ENCODE measurements at regions not wholly inside any gene's neighbourhood (a gene's known extent, or its start where the extent isn't known, plus 50 kb on each side); places are given as distances from the start of the nearest gene placed in this dataset.

DNA sequence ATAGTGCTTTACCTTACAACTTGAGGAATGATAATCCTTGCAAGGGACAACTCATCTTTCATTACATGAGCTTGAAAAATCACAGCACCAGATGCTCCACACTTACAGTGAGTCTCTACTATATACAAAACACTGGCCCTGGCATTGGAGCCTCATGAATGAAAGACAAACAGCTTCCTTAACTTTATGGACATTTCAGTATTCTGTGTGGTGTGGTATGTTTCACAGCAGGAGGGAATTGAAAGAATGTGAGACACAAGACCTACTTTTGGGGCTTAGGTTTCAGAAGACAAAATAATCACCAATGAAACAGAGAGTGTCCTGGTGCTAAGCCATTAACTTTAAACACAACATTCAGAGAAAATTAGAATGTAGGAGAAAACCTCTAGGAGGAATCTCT is 1249.6 kb downstream of the XPNPEP1 start:
- TF ChIP-seq EP300 (IDR thresholded peaks at IDR 0.05; ENCODE audit: borderline replicate concordance), result no peak
- TF ChIP-seq ZBTB7A (IDR thresholded peaks at IDR 0.05; ENCODE audit: low read depth), result no peak
- no peak for TF ChIP-seq RAD21 (IDR thresholded peaks at IDR 0.05; ENCODE audit: low read depth)
- TF ChIP-seq, protein P1, sequence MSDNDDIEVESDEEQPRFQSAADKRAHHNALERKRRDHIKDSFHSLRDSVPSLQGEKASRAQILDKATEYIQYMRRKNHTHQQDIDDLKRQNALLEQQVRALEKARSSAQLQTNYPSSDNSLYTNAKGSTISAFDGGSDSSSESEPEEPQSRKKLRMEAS (IDR thresholded peaks at IDR 0.05), result no peak
- TF ChIP-seq NFIC (IDR thresholded peaks at IDR 0.05), result no peak
- no peak for TF ChIP-seq EGR1 (IDR thresholded peaks at IDR 0.05)
- no peak for TF ChIP-seq FOXM1 (IDR thresholded peaks at IDR 0.05; ENCODE audit: borderline replicate concordance, low read depth)
- TF ChIP-seq TAF1 (IDR thresholded peaks at IDR 0.05; ENCODE audit: low read depth), result no peak
- TF ChIP-seq, protein P2, sequence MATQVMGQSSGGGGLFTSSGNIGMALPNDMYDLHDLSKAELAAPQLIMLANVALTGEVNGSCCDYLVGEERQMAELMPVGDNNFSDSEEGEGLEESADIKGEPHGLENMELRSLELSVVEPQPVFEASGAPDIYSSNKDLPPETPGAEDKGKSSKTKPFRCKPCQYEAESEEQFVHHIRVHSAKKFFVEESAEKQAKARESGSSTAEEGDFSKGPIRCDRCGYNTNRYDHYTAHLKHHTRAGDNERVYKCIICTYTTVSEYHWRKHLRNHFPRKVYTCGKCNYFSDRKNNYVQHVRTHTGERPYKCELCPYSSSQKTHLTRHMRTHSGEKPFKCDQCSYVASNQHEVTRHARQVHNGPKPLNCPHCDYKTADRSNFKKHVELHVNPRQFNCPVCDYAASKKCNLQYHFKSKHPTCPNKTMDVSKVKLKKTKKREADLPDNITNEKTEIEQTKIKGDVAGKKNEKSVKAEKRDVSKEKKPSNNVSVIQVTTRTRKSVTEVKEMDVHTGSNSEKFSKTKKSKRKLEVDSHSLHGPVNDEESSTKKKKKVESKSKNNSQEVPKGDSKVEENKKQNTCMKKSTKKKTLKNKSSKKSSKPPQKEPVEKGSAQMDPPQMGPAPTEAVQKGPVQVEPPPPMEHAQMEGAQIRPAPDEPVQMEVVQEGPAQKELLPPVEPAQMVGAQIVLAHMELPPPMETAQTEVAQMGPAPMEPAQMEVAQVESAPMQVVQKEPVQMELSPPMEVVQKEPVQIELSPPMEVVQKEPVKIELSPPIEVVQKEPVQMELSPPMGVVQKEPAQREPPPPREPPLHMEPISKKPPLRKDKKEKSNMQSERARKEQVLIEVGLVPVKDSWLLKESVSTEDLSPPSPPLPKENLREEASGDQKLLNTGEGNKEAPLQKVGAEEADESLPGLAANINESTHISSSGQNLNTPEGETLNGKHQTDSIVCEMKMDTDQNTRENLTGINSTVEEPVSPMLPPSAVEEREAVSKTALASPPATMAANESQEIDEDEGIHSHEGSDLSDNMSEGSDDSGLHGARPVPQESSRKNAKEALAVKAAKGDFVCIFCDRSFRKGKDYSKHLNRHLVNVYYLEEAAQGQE (IDR thresholded peaks at IDR 0.05; ENCODE audit: low read depth), result no peak
- TF ChIP-seq, protein P3, sequence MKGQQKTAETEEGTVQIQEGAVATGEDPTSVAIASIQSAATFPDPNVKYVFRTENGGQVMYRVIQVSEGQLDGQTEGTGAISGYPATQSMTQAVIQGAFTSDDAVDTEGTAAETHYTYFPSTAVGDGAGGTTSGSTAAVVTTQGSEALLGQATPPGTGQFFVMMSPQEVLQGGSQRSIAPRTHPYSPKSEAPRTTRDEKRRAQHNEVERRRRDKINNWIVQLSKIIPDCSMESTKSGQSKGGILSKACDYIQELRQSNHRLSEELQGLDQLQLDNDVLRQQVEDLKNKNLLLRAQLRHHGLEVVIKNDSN (IDR thresholded peaks at IDR 0.05), result no peak
- no peak for TF ChIP-seq TEAD4 (IDR thresholded peaks at IDR 0.05)
- no peak for TF ChIP-seq YY1 (IDR thresholded peaks at IDR 0.05; ENCODE audit: low read depth)

GRCh38 chr10:108663587-108663986 is 1259.7 kb downstream of the XPNPEP1 start:
- no peak for TF ChIP-seq CEBPB (IDR thresholded peaks at IDR 0.05)
- TF ChIP-seq TAF1 (IDR thresholded peaks at IDR 0.05; ENCODE audit: low read depth), result no peak
- no peak for TF ChIP-seq NFIC (IDR thresholded peaks at IDR 0.05)
- TF ChIP-seq CREB1 (IDR thresholded peaks at IDR 0.05; ENCODE audit: low read depth), result no peak
- TF ChIP-seq, protein P1 (IDR thresholded peaks at IDR 0.05), result no peak

DNA sequence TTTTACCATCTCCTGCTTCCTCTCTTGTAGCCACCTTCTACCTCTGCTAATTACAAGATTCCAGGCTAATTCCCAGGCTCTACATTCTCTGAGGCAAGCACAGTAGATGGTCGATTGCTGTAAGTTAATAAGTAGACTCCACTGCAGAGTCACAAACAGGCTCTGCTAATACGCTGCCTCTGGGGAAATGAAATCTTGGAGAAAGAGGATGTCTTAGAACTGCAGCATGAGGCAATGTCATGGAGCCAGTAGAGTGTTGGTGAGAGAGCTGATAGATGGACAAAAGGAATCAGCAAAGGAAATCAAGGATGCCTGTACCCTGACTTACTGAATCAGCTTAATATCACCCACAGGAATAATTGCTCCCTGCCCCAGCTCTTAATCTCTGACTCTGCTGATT is 1260.3 kb downstream of the XPNPEP1 start:
- TF ChIP-seq ZBTB7A (IDR thresholded peaks at IDR 0.05; ENCODE audit: low read depth) (no peak), EGR1 (IDR thresholded peaks at IDR 0.05) (no peak), FOXM1 (IDR thresholded peaks at IDR 0.05; ENCODE audit: borderline replicate concordance, low read depth) (no peak), RAD21 (IDR thresholded peaks at IDR 0.05; ENCODE audit: low read depth) (no peak), NFIC (IDR thresholded peaks at IDR 0.05) (no peak), TEAD4 (IDR thresholded peaks at IDR 0.05) (no peak), EP300 (IDR thresholded peaks at IDR 0.05; ENCODE audit: borderline replicate concordance) (no peak)
- TF ChIP-seq, protein P3 (IDR thresholded peaks at IDR 0.05), result no peak
- TF ChIP-seq, protein P1 (IDR thresholded peaks at IDR 0.05), result no peak
- TF ChIP-seq, protein P2 (IDR thresholded peaks at IDR 0.05; ENCODE audit: low read depth), result no peak

- TF ChIP-seq TAF1 (IDR thresholded peaks at IDR 0.05; ENCODE audit: low read depth) (no peak), TCF12 (IDR thresholded peaks at IDR 0.05; ENCODE audit: low read depth) (no peak), YY1 (IDR thresholded peaks at IDR 0.05; ENCODE audit: low read depth) (no peak), TEAD4 (IDR thresholded peaks at IDR 0.05) (no peak), FOXM1 (IDR thresholded peaks at IDR 0.05; ENCODE audit: borderline replicate concordance, low read depth) (no peak)
- TF ChIP-seq, protein P3 (IDR thresholded peaks at IDR 0.05), result no peak
These were observed 1268.3 kb downstream of the XPNPEP1 start for GRCh38 chr10:108655057-108655456.

GRCh38 chr10:108653531-108653930 is 1269.8 kb downstream of the XPNPEP1 start:
- TF ChIP-seq, protein P3 (IDR thresholded peaks at IDR 0.05), result no peak
- TF ChIP-seq EP300 (IDR thresholded peaks at IDR 0.05; ENCODE audit: borderline replicate concordance) (no peak), TAF1 (IDR thresholded peaks at IDR 0.05; ENCODE audit: low read depth) (no peak), YY1 (IDR thresholded peaks at IDR 0.05; ENCODE audit: low read depth) (no peak), TCF12 (IDR thresholded peaks at IDR 0.05; ENCODE audit: low read depth) (no peak), RAD21 (IDR thresholded peaks at IDR 0.05; ENCODE audit: low read depth) (no peak), FOXM1 (IDR thresholded peaks at IDR 0.05; ENCODE audit: borderline replicate concordance, low read depth) (no peak), EGR1 (IDR thresholded peaks at IDR 0.05) (no peak), ZBTB7A (IDR thresholded peaks at IDR 0.05; ENCODE audit: low read depth) (no peak), TEAD4 (IDR thresholded peaks at IDR 0.05) (no peak), CEBPB (IDR thresholded peaks at IDR 0.05) (no peak), CREB1 (IDR thresholded peaks at IDR 0.05; ENCODE audit: low read depth) (no peak), NFIC (IDR thresholded peaks at IDR 0.05) (no peak)
- TF ChIP-seq, protein P1 (IDR thresholded peaks at IDR 0.05), result no peak
- TF ChIP-seq, protein P2 (IDR thresholded peaks at IDR 0.05; ENCODE audit: low read depth), result no peak

All from Ishikawa (cell line).